NCI-H460 (cell line): ENCODE measurements at regions not wholly inside any gene's neighbourhood (a gene's known extent, or its start where the extent isn't known, plus 50 kb on each side); places are given as distances from the start of the nearest gene placed in this dataset.

ENCODE experiments used
- DNase-seq: peaks from one replicate; pipeline ENCODE4 v3.0.0-alpha.2; 2016; ENCODE audit warnings: low read depth; ENCODE audit errors: extremely low read depth
- small RNA-seq, 2 experiments: library from RNA; depleted of rRNA; stranded (forward); fragments of <200 nt; gene quantifications; one replicate each; pipeline ENCODE3, GENCODE V24; 2014

- no peak for DNase-seq
Observed at GRCh38 chr4:98710831-98711230, 52.4 kb upstream of the TSPAN5 start.

Small RNAs in the stretch of these regions (small RNA-seq; reads per million reads assigned to genes)
- gene AC114811.1: 0 reads per million in 2 experiments
